Bone marrow (tissue), 2 donors: ENCODE measurements at regions not wholly inside any gene's neighbourhood (a gene's known extent, or its start where the extent isn't known, plus 50 kb on each side); places are given as distances from the start of the nearest gene placed in this dataset.

Experiments used
- DNase-seq, 2 donors: peaks; one replicate each; lab custom pipeline; 2025; lab: John Stamatoyannopoulos, UW

- no peak for DNase-seq
Observed at GRCh38 chr6:14972379-14973067, 273.3 kb upstream of the JARID2 start.

GRCh38 chr6:14974372-14974771 is 271.5 kb upstream of the JARID2 start:
- DNase-seq, result no peak

GRCh38 chr6:14974792-14975470 is 270.9 kb upstream of the JARID2 start:
- DNase-seq, result no peak

GRCh38 chr6:14975471-14975817 is 270.4 kb upstream of the JARID2 start:
- peak in 1 of 2 donors; percentile 74 for DNase-seq

GRCh38 chr6:14977747-14978382 is 268.0 kb upstream of the JARID2 start:
- no peak for DNase-seq

- peak in 1 of 2 donors; percentile 82 for DNase-seq
Observed at GRCh38 chr6:14981960-14982359, 263.9 kb upstream of the JARID2 start.

- no peak for DNase-seq
Observed at GRCh38 chr6:14983599-14984518, 262.0 kb upstream of the JARID2 start.

- no peak for DNase-seq
Observed at GRCh38 chr6:14984519-14984853, 261.4 kb upstream of the JARID2 start.

- no peak for DNase-seq
Observed at GRCh38 chr6:14985366-14985765, 260.5 kb upstream of the JARID2 start.

GRCh38 chr6:14986370-14986769 is 259.5 kb upstream of the JARID2 start:
- no peak for DNase-seq

- no peak for DNase-seq
Observed at GRCh38 chr6:14987490-14987889, 258.4 kb upstream of the JARID2 start.

GRCh38 chr6:14992382-14992781 is 253.5 kb upstream of the JARID2 start:
- DNase-seq, result no peak

GRCh38 chr6:14995208-14995607 is 250.7 kb upstream of the JARID2 start:
- DNase-seq, result no peak

- DNase-seq, result no peak
Observed at GRCh38 chr6:14995966-14996602, 249.8 kb upstream of the JARID2 start.

- DNase-seq, result no peak
Observed at GRCh38 chr6:14996892-14997291, 249.0 kb upstream of the JARID2 start.

GRCh38 chr6:14997507-14997906 is 248.4 kb upstream of the JARID2 start:
- DNase-seq, result no peak

- DNase-seq, result no peak
Observed at GRCh38 chr6:14999106-14999505, 246.8 kb upstream of the JARID2 start.

GRCh38 chr6:15001326-15001910 is 244.5 kb upstream of the JARID2 start:
- DNase-seq, result no peak

GRCh38 chr6:15008269-15008668 is 237.6 kb upstream of the JARID2 start:
- no peak for DNase-seq

- DNase-seq, result no peak
Observed at GRCh38 chr6:15014958-15015357, 230.9 kb upstream of the JARID2 start.

GRCh38 chr6:15016813-15017212 is 229.1 kb upstream of the JARID2 start:
- no peak for DNase-seq

GRCh38 chr6:15017261-15017660 is 228.6 kb upstream of the JARID2 start:
- DNase-seq, result no peak
